NCI-H1417 (cell line): ENCODE measurements at regions not wholly inside any gene's neighbourhood (a gene's known extent, or its start where the extent isn't known, plus 50 kb on each side); places are given as distances from the start of the nearest gene placed in this dataset.

Source experiments
- DNase-seq, 3 experiments: peaks; one replicate each; lab custom pipeline; 2025; lab: John Stamatoyannopoulos, UW

DNA sequence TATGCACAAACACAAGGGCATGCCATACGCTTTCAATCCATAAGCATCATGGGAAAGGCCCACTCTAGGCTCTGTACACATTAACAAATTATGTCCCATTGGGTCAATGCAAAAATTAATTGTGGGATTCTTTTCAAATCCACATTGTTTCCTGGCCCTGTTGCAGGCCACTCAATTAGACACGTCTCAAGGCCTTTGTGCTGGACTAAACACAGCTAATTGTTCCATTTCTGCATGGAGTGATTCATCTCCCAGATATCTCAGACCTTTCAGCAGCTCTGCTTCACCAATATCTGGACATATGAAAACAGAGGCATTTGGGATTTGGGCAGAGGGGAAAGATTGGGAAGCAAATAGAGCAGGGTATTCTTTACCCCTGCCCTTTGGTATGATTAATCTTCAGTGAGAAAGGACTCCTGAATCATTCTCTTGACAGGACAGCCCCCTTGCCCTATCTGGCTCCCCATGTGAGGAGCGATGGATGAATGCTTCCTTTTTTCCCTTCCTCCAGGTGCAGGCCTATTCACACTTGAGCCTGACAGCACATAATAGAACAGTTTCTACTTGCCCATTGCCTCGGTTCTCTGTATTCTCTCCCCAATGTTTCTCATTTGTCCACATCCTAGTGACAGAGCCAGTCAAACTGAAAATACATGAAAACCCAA is 547.6 kb downstream of the HAO1 start:
- DNase-seq, result peak in 2 of 3 experiments; percentile 12 to 55

DNA sequence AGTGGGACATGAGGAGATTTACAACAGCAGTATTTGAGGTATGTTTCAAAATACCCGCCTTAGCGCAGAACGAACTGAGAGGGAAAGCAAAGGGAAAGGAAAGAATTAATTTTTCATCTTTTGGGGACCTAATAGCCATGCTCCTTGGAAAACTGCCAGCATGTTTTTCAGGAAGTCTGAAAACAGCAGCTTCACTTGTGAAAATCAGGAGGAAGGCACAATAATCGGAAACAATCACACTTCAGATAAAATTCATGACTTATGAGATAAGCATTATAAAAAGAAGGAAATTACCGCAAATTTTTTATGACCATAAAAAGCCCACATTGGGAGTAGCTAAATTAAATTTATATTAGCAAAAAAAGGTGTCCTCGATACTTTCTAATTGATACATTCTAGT is 541.1 kb downstream of the HAO1 start:
- no peak for DNase-seq

DNA sequence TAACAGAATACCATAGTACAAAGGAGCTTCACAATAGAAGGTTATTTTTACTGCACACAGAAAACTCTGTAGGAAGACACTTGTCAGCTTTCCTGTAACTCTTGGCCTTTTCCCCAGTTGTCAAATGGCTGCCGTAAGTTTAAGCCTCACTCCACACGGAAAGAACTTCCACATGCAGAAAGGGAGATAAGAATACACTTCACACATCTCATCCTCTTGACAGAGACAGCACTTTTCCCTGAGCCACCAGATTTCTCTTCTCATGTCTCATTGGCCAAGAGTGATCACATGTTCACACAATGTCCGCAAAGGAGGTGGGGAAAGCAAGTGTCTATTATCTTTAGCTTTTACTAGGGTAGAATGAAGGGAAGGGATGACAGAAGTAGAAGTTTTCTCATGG is 540.7 kb downstream of the HAO1 start:
- no peak for DNase-seq

DNA sequence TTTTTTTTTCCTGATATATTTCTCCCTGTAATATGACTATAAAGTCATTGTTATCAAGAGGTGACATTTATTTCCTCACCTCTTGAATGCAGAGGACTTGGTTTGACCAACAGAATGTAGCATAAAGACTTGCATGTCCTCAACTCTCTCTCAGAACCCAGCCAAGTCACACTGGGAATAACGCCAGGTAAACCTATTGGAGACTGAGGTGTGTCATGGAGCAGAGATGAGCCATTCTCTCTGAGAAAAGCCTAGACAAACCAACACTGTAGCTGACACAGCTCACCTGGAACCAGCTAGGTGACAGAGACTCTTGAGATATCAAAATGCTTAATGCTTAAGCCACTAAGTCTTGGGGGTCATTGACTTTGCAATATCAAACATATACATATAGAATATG is 533.6 kb downstream of the HAO1 start:
- no peak for DNase-seq

DNA sequence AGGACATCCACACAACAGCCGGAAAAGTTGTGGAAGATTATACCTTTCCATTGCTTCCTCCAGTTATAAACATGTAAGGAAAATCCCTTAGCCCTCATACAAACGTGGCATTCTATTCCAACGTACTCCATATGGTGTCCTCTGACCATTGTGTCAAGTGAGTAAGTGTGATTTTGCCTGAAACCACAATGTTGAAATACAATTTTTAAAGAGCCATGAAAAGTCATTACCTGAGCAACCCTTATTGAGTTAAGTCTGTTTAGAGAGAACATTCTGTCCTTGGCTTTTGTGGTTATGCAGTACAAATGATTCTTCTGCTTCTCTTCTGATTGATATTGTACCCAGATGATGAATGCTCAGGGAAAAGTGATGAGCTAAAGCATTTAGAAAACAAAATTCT is 530.1 kb downstream of the HAO1 start:
- DNase-seq, result peak in 1 of 3 experiments; percentile 13

DNA sequence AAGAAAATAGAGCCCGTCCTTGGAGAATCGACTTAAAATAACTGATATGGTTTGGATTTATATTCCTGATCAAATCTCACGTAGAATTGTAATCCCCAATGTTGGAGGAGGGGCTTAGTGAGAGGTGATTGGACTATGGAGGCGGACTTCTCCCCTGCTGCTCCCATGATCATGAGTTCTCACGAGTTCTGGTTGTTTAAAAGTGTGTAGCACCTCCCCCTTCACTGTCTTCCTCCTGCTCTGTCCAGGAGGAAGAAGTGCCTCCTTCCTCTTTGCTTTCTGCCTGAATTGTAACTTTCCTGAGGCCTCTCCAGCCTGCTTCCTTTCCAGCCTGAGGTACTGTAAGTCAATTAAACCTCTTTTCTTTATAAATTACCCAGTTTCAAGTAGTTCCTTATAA is 529.2 kb downstream of the HAO1 start:
- no peak for DNase-seq

DNA sequence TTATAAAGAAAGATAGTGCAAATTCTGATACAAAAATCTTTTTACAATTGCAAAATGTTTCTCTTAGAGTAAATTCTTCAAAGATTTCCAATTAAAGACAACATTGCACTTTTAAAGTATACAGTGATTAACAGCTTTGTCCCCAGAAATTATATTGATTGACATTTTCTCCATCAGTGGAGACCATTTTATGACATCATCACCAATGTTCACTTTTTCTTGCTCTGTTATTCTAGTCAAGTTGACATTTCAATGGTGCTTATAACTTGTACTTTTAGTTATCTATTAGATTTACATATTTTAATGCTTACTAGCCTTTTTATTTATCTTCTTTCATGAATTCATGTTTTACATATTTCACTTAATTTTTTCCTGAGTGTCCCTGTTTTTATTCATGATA is 524.8 kb downstream of the HAO1 start:
- no peak for DNase-seq

DNA sequence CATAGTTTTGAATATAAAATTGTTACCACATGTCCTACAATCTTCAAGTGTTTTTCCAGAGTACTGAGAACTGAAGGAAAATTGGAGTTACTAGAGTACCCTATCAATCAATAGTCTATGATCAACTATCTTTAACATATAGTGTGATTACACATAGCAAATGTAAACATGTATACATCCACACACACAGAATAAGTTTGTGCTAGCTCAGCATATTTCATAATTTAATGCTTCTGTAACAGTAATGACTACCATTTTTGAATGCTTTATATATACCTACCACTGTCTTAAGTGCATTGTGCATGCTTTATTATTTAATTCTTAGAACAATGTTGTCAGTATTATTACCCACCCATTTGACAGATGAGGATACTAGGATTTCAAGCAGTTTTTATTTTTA is 523.9 kb downstream of the HAO1 start:
- DNase-seq, result no peak

DNA sequence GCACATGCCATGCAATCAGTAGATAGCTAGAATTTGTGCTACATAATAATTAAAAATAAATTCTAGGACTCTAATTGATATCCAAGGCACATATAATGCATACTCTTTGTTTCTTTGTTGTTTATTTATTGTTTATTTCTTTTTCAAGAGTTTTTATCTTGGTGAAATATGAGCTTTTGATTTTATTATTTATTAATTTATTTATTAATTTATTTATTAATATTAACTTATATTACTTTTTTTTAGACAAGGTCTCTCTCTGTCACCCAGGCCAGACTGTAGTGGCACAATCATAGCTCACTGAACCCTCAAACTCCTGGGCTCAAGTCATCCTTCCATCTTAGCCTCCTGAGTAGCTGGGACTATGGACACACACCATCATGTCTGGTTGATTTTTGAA is 519.9 kb downstream of the HAO1 start:
- DNase-seq, result no peak

DNA sequence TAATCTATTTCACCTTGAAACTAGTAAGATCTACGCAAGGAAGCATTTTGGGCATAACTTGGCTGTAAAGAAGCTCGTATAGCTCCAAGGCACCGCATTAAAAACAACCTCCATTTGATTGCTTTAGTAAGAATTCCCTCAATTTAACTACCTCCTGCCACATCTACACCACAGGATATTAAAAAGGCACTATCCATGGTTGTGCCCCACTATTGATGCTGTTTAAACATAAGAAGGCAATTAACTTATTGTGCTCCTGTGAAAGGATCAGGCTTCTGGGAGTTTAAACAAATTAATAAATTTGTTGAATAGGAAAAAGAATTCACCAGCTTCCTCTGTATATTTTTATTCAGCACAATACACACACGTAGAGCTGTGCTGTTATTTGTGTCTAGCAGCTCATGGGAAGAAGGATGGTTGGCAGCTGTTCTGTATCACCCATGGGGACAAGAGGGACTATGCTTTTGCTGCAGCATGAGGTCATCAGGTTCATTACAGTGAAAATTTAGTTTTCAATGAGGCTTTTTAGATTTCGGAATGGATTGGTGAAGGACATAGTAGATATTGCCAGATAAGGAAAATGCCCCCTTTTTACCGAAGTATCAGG is 513.3 kb downstream of the HAO1 start:
- peak in 2 of 3 experiments; percentile 58 to 81 for DNase-seq

DNA sequence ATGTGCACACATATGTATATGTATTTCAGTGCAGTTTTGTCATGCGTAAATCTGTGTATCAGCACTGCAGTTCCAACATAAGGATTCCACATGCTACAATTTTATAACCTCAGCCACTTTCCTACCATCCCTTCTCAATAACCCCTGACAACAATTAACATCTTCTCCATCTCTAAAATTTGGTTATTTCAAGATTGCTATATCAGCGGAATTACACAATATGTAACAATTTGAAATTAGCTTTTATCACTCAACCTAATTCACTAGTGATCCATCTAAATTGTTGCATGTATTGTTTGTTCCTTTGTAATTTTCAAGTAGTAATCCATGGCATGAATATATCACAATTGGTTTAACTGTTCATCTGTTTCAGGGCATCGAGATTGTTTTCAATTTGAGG is 511.3 kb downstream of the HAO1 start:
- DNase-seq, result no peak

DNA sequence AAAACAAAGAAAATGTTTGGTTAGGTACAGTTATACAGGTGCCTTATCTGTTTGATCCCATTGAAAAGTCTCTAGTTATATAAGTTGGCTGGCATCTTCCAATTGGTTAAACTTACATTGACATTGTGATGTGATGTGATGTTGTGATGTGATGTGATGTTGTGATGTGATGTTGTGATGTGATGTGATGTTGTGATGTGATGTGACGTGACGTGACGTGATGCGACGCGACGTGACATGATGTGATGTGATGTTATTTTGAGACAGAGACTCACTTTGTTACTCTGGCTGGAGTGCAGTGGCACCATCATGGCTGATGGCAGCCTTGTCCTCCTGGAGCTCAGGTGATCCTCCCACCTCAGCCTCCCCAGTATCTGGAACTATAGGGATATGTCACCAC is 507.6 kb downstream of the HAO1 start:
- DNase-seq, result no peak

DNA sequence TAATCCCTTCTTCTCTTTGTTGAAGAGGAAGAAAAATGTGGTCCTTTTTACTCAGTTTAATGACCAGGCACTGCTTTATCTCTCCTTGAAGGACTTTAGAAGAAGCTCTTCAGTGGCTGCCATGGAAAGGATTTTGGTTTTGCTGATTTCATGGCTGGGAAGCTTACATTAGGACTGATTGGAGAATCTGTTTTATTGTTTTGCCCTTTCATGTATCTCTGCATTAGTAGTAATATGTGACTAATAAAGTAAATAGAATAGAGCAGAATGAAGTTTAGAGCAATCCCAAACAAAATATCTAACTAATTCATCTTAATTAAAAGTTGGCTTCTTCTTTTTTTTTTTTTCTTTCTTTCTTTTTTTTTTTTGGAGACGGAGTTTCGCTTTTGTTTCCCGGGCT is 502.9 kb downstream of the HAO1 start:
- no peak for DNase-seq

DNA sequence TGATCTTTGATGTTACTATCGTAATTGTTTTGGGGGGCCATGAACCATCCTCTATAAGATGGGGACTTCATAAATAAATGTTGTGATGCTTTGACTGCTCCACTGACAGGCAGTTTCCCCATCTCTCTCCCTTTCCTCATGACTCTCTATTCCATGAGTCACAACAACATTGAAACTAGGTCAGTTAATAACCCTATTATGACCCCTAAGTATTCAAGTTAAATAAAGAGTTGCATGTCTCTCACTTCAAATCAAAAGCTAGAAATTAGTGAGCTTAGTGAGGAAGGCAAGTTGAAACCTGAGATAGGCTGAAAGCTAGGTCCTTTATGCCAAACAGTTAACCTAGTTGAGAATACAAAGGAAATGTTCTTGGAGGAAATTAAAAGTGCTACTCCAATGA is 491.0 kb downstream of the HAO1 start:
- DNase-seq, result no peak

DNA sequence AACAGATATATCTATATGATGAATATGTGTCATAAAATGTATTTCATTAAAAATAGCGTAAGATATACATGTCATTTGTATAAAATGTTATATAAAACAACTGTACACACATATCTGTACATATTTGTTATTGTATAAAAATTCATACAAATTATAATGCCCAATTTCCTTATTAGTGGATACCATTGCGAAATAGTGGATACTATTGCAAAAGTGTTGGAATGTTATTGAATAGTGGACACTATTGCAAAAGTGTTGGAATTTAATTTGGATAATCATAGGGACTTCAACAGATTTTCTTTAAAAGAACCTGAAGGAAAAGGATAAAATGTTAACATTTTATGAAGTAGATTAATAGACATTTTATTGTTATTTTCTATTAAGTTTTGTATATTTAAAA is 487.4 kb downstream of the HAO1 start:
- no peak for DNase-seq

DNA sequence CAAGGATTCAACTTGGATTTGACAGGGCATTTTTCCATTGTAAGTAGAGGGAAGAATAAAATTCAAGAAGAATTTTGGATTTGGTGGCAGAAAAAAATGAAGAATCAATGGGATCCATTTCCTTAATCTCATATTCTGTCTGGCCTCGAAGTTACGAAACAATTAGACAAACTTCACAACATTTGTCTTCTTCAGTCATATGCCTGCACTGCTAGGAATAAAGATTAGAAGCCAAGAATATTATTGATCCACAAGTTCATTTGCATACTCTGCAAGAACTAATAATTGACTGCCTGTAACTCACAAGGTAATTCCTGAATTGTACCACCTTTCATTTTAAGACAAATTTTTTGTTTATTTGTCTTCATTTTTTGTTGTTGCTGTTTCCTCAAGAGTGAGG is 486.2 kb downstream of the HAO1 start:
- DNase-seq, result no peak

DNA sequence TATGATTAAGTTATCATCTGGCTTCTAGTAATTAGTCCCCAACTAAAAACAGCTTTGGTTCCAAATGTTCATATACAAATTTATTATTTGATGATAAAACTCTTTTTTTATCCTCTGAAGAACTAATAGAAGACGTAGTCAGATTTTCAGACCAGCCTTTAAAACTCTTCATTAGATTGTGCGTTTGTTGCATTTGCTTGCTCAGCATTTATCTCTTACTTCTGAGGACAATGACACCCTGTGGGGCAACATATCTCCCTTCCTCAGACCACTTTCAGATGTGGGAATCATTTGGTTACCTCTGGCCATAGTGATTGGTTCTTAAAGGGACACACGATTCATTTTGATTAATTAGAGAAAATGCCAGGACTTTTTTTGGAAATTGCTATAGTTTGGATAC is 481.8 kb downstream of the HAO1 start:
- no peak for DNase-seq

DNA sequence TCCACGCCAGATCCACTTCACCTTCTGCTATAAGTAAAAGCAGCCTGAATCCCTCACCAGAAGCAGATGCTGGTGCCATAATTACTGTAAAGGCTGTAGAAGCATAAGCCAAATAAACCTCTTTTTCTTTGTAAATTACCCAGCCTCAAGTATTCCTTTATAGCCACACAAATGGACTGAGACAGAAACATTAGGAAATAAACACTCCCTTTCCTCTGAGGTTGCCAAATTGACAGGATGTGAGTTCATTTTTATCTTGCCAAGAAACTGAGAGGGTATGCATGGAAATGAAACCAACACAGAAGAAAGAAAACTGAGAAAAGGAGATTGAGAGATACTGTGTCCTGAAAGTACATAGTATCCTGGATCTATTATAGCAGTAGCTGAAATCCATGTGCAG is 481.2 kb downstream of the HAO1 start:
- DNase-seq, result no peak

DNA sequence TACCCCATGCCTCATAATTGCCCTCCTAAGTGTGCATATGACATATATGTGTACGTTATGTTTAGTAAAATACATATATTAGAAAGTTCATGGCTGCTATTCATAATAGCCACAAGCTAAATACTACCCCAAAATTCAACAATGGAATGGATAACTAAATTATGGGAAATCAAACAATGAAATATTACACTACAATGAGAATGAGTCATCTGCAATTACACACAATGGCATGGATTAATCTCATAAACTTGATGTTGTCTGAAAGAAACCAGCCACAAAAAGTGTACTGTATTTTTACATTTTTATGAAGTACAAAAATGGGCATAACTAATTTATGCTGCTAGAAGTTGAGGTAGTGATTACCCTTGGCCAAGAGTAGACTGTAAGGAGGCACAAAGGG is 477.0 kb downstream of the HAO1 start:
- DNase-seq, result peak in 1 of 3 experiments; percentile 23

DNA sequence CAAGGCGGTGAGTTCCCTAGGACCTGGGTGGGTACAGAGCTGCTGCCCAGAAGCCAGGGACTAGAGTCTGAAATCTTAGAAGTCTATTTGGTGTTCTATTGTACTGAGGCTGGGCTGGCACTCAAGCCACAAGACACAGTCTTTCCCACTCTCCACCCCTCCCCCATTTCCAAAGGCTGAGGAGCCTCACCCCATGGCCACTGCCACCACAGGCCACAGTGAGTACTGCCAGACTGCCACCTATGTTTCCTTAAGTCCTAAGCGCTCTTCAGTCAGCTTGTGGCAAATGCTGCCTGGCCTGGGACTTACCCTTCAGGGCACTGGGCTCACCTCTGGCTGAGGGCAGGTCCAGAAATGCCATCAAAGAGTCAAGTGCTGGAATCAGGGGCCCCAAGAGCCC is 469.3 kb downstream of the HAO1 start:
- no peak for DNase-seq

DNA sequence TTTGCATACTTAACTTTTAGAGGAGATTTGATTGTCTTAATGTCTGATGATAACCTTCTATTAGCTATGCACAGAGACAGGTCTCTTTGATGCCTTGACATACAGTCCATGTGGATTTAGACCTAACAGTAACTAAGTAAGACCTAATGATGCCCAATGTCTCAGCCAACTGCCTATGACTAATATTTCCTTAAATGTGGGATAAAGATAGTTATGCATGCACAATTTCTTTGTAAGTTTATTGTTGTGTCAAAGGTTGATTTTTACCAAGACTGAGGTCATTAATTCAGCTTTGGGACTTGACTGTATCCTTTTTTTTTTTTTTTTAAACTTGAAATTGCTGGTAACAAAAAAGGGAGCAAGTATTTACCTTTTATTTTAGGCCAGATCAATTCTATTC is 450.0 kb downstream of the HAO1 start:
- no peak for DNase-seq

DNA sequence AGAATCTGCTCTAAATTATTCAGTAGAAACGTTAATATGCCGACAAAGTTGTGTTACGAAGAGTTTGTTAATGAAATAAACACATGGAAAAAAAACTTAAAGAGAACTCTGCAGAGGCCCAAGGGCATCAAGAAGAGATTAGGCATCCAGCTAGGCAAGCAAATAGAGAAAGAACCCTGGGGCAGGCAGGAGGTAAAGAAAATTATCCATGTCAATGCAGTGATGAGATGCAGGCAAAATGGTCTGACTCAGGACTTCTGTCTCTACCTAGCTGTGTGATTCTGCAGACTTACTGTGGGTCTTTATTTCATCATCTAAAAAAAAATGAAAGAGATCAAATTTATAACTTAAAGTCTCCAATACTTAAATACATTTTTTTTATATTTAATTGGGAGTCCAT is 448.0 kb downstream of the HAO1 start:
- DNase-seq, result peak in 1 of 3 experiments; percentile 24

DNA sequence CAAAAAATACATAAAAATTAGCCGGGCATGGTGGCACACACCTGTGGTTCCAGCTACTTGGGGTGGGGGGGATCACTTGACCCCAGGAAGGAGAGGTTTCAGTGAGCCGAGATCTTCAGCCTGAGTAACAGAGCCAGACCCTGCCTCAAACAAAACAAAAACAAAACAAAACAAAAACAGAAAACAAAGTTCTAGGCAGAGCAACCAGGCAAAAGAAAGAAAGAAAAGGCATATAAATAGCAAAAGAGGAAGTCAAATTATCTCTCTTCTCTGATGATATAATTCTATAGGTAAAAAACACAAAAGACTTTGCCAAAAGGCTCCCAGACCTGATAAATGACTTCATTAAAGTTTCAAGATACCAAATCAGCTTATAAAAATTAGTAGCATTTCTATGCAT is 446.9 kb downstream of the HAO1 start:
- DNase-seq, result no peak

DNA sequence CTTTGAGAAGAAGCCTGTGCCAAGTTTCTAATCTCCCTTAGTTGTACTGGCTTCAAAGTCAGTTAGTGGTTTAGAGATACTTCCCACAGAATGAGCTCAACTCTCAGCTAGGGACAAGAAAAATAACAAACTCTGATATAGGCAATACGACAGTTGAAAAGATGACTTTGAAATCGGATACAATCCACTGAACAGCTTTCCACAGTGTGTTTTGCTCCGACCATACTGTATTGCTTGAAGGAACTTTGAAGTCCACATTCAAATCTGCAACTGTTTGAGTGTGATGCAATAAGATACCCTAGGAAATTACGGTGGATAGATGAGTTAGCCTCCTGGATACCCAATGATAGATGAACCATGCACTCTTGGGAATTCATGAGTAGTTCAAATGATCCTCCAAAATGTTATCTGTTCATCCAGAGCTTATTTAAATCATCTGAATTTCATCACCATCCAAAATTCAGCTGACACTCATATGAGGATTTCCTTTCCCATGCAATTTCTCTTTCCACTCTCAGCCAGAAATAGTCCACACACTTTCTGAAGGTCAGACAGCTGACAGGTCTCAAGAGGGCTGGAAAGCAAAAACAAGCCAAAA is 443.8 kb downstream of the HAO1 start:
- DNase-seq, result no peak
